HFF-Myc (cell line): ENCODE measurements at regions not wholly inside any gene's neighbourhood (a gene's known extent, or its start where the extent isn't known, plus 50 kb on each side); places are given as distances from the start of the nearest gene placed in this dataset.

ENCODE experiments used
- DNase-seq: peaks from one replicate; pipeline ENCODE4 v3.0.0-alpha.2; 2011; ENCODE audit warnings: low read depth; ENCODE audit errors: extremely low read depth
- H3K4me3 ChIP-seq: replicated peaks from 2 replicates; pipeline ENCODE4 v1.5.1; 2011; ENCODE audit warnings: low read depth, mild to moderate bottlenecking, control low read depth, low read length
- TF ChIP-seq, protein P1 (sequence below): IDR thresholded peaks from 2 replicates; pipeline ENCODE4 v1.5.1; 2012; ENCODE audit warnings: mild to moderate bottlenecking, low read depth, low read length, control low read depth; ENCODE audit errors: missing control alignments

DNA sequence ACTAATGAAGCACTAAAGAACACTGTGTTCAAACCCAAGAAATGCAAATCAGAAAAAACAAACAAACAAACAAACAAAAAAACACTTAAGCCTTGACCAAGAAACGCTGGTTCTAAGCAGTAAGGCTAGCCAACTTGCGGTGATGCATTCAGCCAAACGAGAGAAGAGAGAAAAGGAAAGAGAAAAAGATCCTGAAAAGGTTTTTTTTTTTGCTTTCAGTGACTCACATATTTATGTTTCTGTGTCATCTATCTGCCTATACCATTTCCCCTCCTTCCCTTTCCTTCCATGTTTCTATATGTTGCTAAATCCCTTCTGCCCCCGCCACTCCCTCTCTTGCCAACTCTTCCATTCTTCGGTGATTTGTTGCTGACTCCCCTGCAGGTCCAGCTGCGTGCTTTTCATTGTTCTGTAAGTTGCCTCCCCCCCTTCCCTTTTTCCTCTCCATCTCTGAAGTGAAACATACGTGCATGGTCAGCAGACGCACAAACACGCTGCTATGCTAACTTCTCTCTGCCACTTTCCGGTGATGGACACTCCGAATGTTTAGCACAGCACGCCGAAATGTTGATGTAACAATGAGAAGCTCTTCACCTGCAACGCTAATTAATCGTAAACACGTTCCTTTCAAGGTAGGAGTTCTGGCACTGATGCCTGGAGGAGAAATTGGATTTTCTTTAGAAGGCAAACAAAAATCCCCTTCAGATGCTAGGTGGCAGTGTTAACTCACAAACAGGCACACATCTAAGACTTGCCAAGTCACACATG is 154.4 kb downstream of the TUSC7 start:
- DNase-seq, result peak; percentile 2
- H3K4me3 ChIP-seq, result no peak overlapping the region
- TF ChIP-seq, protein P1, sequence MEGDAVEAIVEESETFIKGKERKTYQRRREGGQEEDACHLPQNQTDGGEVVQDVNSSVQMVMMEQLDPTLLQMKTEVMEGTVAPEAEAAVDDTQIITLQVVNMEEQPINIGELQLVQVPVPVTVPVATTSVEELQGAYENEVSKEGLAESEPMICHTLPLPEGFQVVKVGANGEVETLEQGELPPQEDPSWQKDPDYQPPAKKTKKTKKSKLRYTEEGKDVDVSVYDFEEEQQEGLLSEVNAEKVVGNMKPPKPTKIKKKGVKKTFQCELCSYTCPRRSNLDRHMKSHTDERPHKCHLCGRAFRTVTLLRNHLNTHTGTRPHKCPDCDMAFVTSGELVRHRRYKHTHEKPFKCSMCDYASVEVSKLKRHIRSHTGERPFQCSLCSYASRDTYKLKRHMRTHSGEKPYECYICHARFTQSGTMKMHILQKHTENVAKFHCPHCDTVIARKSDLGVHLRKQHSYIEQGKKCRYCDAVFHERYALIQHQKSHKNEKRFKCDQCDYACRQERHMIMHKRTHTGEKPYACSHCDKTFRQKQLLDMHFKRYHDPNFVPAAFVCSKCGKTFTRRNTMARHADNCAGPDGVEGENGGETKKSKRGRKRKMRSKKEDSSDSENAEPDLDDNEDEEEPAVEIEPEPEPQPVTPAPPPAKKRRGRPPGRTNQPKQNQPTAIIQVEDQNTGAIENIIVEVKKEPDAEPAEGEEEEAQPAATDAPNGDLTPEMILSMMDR, result no peak

- no peak for DNase-seq
- TF ChIP-seq, protein P1, result no peak
- H3K4me3 ChIP-seq, result no peak overlapping the region
These were observed 155.0 kb downstream of the TUSC7 start for GRCh38 chr3:116864590-116864927.

DNA sequence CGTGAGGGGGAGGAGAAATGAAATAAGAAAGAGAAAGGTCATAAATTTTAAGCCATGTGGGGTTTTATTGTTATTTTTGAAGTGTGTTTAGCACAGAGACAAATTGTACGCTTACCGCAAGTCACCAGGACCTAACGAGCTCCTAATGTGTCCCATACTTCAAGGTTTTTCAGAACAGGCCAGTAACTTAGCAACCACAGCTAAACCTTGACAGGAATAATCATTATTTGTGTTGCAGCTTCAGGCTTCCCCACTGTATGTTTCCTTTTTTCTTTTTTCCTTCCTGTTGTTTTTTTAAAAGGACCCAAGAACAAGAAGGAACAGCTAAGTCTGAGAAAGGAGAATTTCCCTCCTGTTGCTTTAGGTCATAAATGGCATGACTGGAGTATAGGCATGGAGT is 160.8 kb downstream of the TUSC7 start:
- TF ChIP-seq, protein P1, result no peak
- DNase-seq, result no peak
- H3K4me3 ChIP-seq, result no peak overlapping the region

DNA sequence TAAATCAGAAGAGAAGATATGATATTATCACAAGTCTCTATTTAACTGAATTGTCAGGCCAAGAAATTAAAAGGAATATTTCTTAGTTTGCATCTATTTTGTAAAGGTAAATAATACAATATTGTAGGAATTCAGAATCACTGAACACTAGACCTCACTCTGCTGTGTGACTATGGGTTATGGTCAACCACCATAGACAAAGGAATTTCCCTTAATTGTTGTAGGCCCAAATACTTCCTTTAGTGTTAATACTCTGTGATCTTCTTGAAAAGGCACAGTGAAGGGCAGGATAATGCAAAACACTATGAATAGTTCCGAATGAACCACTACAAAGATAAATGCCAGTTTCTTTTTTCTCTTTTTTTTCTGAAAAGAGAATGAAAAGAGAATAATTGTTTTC is 162.3 kb downstream of the TUSC7 start:
- no peak overlapping the region for H3K4me3 ChIP-seq
- TF ChIP-seq, protein P1, result no peak
- no peak for DNase-seq

DNA sequence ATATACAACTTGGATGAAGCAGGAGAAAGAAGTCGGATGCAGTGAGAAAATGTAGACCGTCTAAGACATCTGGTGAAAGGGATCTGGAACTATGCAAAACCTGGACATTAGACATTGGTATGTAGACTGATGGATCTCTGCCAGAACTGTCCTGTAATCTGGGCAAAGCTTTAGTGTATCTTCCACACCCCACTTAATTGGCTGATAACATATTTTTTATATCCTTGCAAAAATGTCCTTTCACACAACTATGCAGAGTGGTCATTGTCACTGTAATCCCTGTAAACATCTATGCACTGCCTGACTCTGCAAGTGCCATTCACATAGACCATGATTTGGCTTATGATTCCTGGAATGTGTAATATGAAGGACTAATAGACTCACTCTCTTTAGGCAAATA is 163.1 kb downstream of the TUSC7 start:
- no peak overlapping the region for H3K4me3 ChIP-seq
- TF ChIP-seq, protein P1, result no peak
- no peak for DNase-seq

GRCh38 chr3:116873142-116873541 is 163.6 kb downstream of the TUSC7 start:
- no peak for DNase-seq

More at GRCh38 chr3:116873142-116873541, 163.6 kb downstream of the TUSC7 start:
- TF ChIP-seq, protein P1, result no peak
- no peak overlapping the region for H3K4me3 ChIP-seq
